Activated CD4-positive, alpha-beta memory T cell treated with anti-CD3 and anti-CD28 coated beads for 36 hours (primary cell): ENCODE measurements at regions not wholly inside any gene's neighbourhood (a gene's known extent, or its start where the extent isn't known, plus 50 kb on each side); places are given as distances from the start of the nearest gene placed in this dataset.

Experiments used
- CTCF ChIA-PET: fragments of 350-600 bp; sonication (Branson Sonifier 250); formaldehyde crosslinking; loops from one replicate; lab custom pipeline; 2021; ENCODE audit warnings: antibody characterized with exemption, inconsistent platforms; lab: Charles Lee
- POLR2A ChIA-PET: fragments of 350-600 bp; sonication (Branson Sonifier 250); formaldehyde crosslinking; loops from one replicate; lab custom pipeline; 2021; ENCODE audit warnings: antibody characterized with exemption; lab: Charles Lee
- DNase-seq: peaks from one replicate; pipeline ENCODE4 v3.0.0-alpha.2; 2020
- H3K27ac Mint-ChIP-seq: one replicate; pipeline ENCODE4 v1.8.0; 2021; ENCODE audit warnings: mixed read lengths
- H3K27me3 Mint-ChIP-seq: one replicate; pipeline ENCODE4 v1.8.0; 2021; ENCODE audit warnings: mixed read lengths
- H3K36me3 Mint-ChIP-seq: one replicate; pipeline ENCODE4 v1.8.0; 2021; ENCODE audit warnings: mixed read lengths
- H3K4me1 Mint-ChIP-seq: one replicate; pipeline ENCODE4 v1.8.0; 2021; ENCODE audit warnings: low read depth, mixed read lengths
- H3K4me3 Mint-ChIP-seq: one replicate; pipeline ENCODE4 v1.8.0; 2021; ENCODE audit warnings: mild to moderate bottlenecking, mixed read lengths
- H3K9me3 Mint-ChIP-seq: one replicate; pipeline ENCODE4 v1.8.0; 2021; ENCODE audit warnings: mixed read lengths
- intact Hi-C: fragments of 100-400 bp; cut with micrococcal nuclease; formaldehyde crosslinking; loops from one replicate; pipeline ENCODE4 v1.15.1; 2023

GRCh38 chr6:41422161-41422560, 86.8 kb downstream of the NCR2 start:
- intact Hi-C loops = no loop called here
- H3K36me3 Mint-ChIP-seq = no peaks in the 10 kb centered on the region
- no peak for DNase-seq
- H3K27ac Mint-ChIP-seq = no peak overlapping the region
- H3K9me3 Mint-ChIP-seq = peaks cover 6% of the 10 kb centered on the region
- ChIA-PET POLR2A (no interaction called here), CTCF (interaction anchor here (0.9 to 3.2 kb wide), 7 partner anchors 54 to 284 kb away, joined by 3 to 16 read pairs (median 3); no protein-coding TSS in a partner anchor)
- no peaks in the 10 kb centered on the region for H3K4me1 Mint-ChIP-seq
- peaks cover 27% of the 10 kb centered on the region for H3K27me3 Mint-ChIP-seq
- H3K4me3 Mint-ChIP-seq = no peak overlapping the region

GRCh38 chr6:41423002-41423401, 87.6 kb downstream of the NCR2 start:
- Mint-ChIP-seq H3K4me1 (no peaks in the 10 kb centered on the region), H3K36me3 (no peaks in the 10 kb centered on the region), H3K9me3 (peaks cover 6% of the 10 kb centered on the region), H3K4me3 (no peak overlapping the region), H3K27ac (no peak overlapping the region), H3K27me3 (peaks cover 21% of the 10 kb centered on the region)
- intact Hi-C loops = no loop called here
- no peak for DNase-seq
- CTCF ChIA-PET = interaction anchor here (1.1 to 3.2 kb wide), 4 partner anchors 39 to 169 kb away, joined by 3 to 16 read pairs (median 3); no protein-coding TSS in a partner anchor
- POLR2A ChIA-PET = no interaction called here

GRCh38 chr6:41424370-41425058, 89.1 kb downstream of the NCR2 start:
- Mint-ChIP-seq H3K27ac (no peak overlapping the region), H3K27me3 (peaks cover 17% of the 10 kb centered on the region), H3K4me3 (no peak overlapping the region), H3K4me1 (peaks cover 9% of the 10 kb centered on the region), H3K9me3 (peaks cover 2% of the 10 kb centered on the region), H3K36me3 (no peaks in the 10 kb centered on the region)
- peak; percentile 86 for DNase-seq
- CTCF ChIA-PET = interaction anchor here (0.6 to 3.9 kb wide), 27 partner anchors 13 to 365 kb away, joined by 3 to 59 read pairs (median 4); partner anchors contain the start of gene FOXP4
- POLR2A ChIA-PET = no interaction called here
- intact Hi-C loops = loop anchor here (1.0 to 5.0 kb wide), 4 partner anchors 56 to 258 kb away; partner anchors contain the start of gene FOXP4

GRCh38 chr6:41425511-41425910, 90.1 kb downstream of the NCR2 start:
- Mint-ChIP-seq H3K9me3 (no peaks in the 10 kb centered on the region), H3K27me3 (peaks cover 19% of the 10 kb centered on the region), H3K27ac (no peak overlapping the region), H3K4me1 (peaks cover 13% of the 10 kb centered on the region), H3K4me3 (no peak overlapping the region), H3K36me3 (no peaks in the 10 kb centered on the region)
- POLR2A ChIA-PET = no interaction called here
- no peak for DNase-seq
- intact Hi-C loops = loop anchor here (2.0 to 5.0 kb wide), 3 partner anchors 57 to 257 kb away; partner anchors contain the start of gene FOXP4
- CTCF ChIA-PET = interaction anchor here (0.7 to 3.9 kb wide), 22 partner anchors 9 to 258 kb away, joined by 3 to 59 read pairs (median 4); partner anchors contain the start of gene FOXP4

- Mint-ChIP-seq H3K27ac (no peak overlapping the region), H3K4me3 (no peak overlapping the region), H3K4me1 (peaks cover 13% of the 10 kb centered on the region), H3K36me3 (no peaks in the 10 kb centered on the region), H3K9me3 (no peaks in the 10 kb centered on the region), H3K27me3 (peaks cover 22% of the 10 kb centered on the region)
- DNase-seq = no peak
- intact Hi-C loops = loop anchor here (5.0 kb wide), 1 partner anchor 256 kb away; no protein-coding TSS in a partner anchor
- ChIA-PET CTCF (interaction anchor here (1.0 to 3.9 kb wide), 14 partner anchors 10 to 257 kb away, joined by 3 to 59 read pairs (median 4); no protein-coding TSS in a partner anchor), POLR2A (no interaction called here)
Observed at GRCh38 chr6:41426438-41426851, 91.0 kb downstream of the NCR2 start.

- CTCF ChIA-PET = interaction anchor here (1.1 to 3.9 kb wide), 10 partner anchors 11 to 256 kb away, joined by 3 to 59 read pairs (median 4); no protein-coding TSS in a partner anchor
- POLR2A ChIA-PET = no interaction called here
- Mint-ChIP-seq H3K27me3 (peaks cover 22% of the 10 kb centered on the region), H3K4me3 (no peak overlapping the region), H3K27ac (no peak overlapping the region), H3K9me3 (no peaks in the 10 kb centered on the region), H3K4me1 (peaks cover 13% of the 10 kb centered on the region), H3K36me3 (no peaks in the 10 kb centered on the region)
- intact Hi-C loops = loop anchor here (5.0 kb wide), 1 partner anchor 255 kb away; no protein-coding TSS in a partner anchor
- DNase-seq = no peak
Observed at GRCh38 chr6:41426888-41427641, 91.7 kb downstream of the NCR2 start.

GRCh38 chr6:41427642-41428335, 92.4 kb downstream of the NCR2 start:
- ChIA-PET POLR2A (no interaction called here), CTCF (interaction anchor here (0.9 to 1.6 kb wide), 4 partner anchors 10 to 165 kb away, joined by 3 to 6 read pairs (median 4); no protein-coding TSS in a partner anchor)
- Mint-ChIP-seq H3K36me3 (no peaks in the 10 kb centered on the region), H3K9me3 (no peaks in the 10 kb centered on the region), H3K4me1 (peaks cover 13% of the 10 kb centered on the region), H3K27ac (no peak overlapping the region), H3K4me3 (peak overlapping the region; percentile 37), H3K27me3 (peaks cover 19% of the 10 kb centered on the region)
- intact Hi-C loops = loop anchor here (5.0 kb wide), 1 partner anchor 255 kb away; no protein-coding TSS in a partner anchor
- peak; percentile 24 for DNase-seq

- POLR2A ChIA-PET = no interaction called here
- Mint-ChIP-seq H3K4me3 (peak overlapping the region; percentile 28), H3K4me1 (peaks cover 13% of the 10 kb centered on the region), H3K9me3 (no peaks in the 10 kb centered on the region), H3K36me3 (no peaks in the 10 kb centered on the region), H3K27ac (no peak overlapping the region), H3K27me3 (peaks cover 17% of the 10 kb centered on the region)
- no peak for DNase-seq
- intact Hi-C loops = loop anchor here (5.0 kb wide), 1 partner anchor 254 kb away; no protein-coding TSS in a partner anchor
- CTCF ChIA-PET = interaction anchor here (0.9 to 1.7 kb wide), 6 partner anchors 9 to 255 kb away, joined by 3 to 6 read pairs (median 4); no protein-coding TSS in a partner anchor
Observed at GRCh38 chr6:41428336-41428995, 93.1 kb downstream of the NCR2 start.

- H3K27ac Mint-ChIP-seq = no peak overlapping the region
- POLR2A ChIA-PET = no interaction called here
Observed at GRCh38 chr6:41428996-41429421, 93.6 kb downstream of the NCR2 start.

GRCh38 chr6:41429506-41430504, 94.4 kb downstream of the NCR2 start:
- Mint-ChIP-seq H3K36me3 (no peaks in the 10 kb centered on the region), H3K9me3 (no peaks in the 10 kb centered on the region), H3K4me1 (peaks cover 13% of the 10 kb centered on the region), H3K27me3 (peaks cover 17% of the 10 kb centered on the region), H3K4me3 (no peak overlapping the region), H3K27ac (no peak overlapping the region)
- ChIA-PET POLR2A (no interaction called here), CTCF (interaction anchor here (1.0 to 1.7 kb wide), 3 partner anchors 9 to 254 kb away, joined by 3 to 6 read pairs (median 4); no protein-coding TSS in a partner anchor)
- intact Hi-C loops = loop anchor here (5.0 kb wide), 1 partner anchor 252 kb away; no protein-coding TSS in a partner anchor
- no peak for DNase-seq

More at GRCh38 chr6:41428996-41429421, 93.6 kb downstream of the NCR2 start:
- intact Hi-C loops = loop anchor here (5.0 kb wide), 1 partner anchor 253 kb away; no protein-coding TSS in a partner anchor
- H3K9me3 Mint-ChIP-seq = no peaks in the 10 kb centered on the region
- H3K4me3 Mint-ChIP-seq = peak overlapping the region; percentile 28
- CTCF ChIA-PET = interaction anchor here (0.9 to 1.7 kb wide), 5 partner anchors 10 to 255 kb away, joined by 3 to 6 read pairs (median 4); no protein-coding TSS in a partner anchor
- H3K27me3 Mint-ChIP-seq = peaks cover 17% of the 10 kb centered on the region
- peaks cover 13% of the 10 kb centered on the region for H3K4me1 Mint-ChIP-seq
- DNase-seq = peak; percentile 75
- H3K36me3 Mint-ChIP-seq = no peaks in the 10 kb centered on the region
